ENCODE measurements at regions not wholly inside any gene's neighbourhood (a gene's known extent, or its start where the extent isn't known, plus 50 kb on each side); places are given as distances from the start of the nearest gene placed in this dataset.

DNA sequence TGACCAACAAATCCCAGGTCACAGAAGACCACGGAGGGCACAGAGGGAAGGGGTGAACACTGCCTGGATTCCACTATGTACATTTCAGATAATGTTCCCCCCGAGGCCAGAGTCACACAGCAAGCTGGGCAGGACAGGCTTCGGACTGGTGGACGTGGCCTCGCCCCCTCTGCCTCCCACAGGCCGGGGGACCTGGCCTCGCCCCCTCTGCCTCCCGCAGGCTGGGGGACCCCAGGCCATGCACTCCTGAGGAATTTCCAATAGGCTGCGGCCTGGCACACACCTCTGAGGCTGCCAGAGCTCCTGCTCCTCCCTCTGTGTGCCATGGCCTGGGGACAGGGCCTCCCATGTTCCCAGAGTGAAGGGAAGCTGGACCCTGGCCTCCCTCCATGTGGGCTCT is 1352.8 kb downstream of the BRD1 start:
- TF ChIP-seq, protein P1, sequence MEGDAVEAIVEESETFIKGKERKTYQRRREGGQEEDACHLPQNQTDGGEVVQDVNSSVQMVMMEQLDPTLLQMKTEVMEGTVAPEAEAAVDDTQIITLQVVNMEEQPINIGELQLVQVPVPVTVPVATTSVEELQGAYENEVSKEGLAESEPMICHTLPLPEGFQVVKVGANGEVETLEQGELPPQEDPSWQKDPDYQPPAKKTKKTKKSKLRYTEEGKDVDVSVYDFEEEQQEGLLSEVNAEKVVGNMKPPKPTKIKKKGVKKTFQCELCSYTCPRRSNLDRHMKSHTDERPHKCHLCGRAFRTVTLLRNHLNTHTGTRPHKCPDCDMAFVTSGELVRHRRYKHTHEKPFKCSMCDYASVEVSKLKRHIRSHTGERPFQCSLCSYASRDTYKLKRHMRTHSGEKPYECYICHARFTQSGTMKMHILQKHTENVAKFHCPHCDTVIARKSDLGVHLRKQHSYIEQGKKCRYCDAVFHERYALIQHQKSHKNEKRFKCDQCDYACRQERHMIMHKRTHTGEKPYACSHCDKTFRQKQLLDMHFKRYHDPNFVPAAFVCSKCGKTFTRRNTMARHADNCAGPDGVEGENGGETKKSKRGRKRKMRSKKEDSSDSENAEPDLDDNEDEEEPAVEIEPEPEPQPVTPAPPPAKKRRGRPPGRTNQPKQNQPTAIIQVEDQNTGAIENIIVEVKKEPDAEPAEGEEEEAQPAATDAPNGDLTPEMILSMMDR (IDR thresholded peaks at IDR 0.05), result no peak
- no peak for TF ChIP-seq POLR2A (IDR thresholded peaks at IDR 0.05)

Measured in esophagus squamous epithelium (tissue), 4 donors.